ENCODE measurements at regions not wholly inside any gene's neighbourhood (a gene's known extent, or its start where the extent isn't known, plus 50 kb on each side); places are given as distances from the start of the nearest gene placed in this dataset.

- Histone ChIP-seq H3K36me3 (no peaks in the 10 kb centered on the region), H3K4me3 (no peak overlapping the region), H3K9me3 (peaks cover 0 to 6% (median 0%) of the 10 kb centered on the region in 3 donors), H3K27ac (no peak overlapping the region), H3K27me3 (peaks cover 76% of the 10 kb centered on the region), H3K4me1 (no peaks in the 10 kb centered on the region)
- TF ChIP-seq POLR2A (IDR thresholded peaks at IDR 0.05): no peak
- TF ChIP-seq POLR2AphosphoS5 (IDR thresholded peaks at IDR 0.05): no peak
- TF ChIP-seq EP300 (IDR thresholded peaks at IDR 0.05): no peak
- no peak for TF ChIP-seq CTCF (IDR thresholded peaks at IDR 0.05)
- 66% methylated on average over 3 of the region's 14 CpGs; no CpG with 5 or more reads in 1 of the 2 donors for WGBS, 2 donors (ENCODE audit: low coverage in 1 of 2)
- ATAC-seq: no peak
Measured at GRCh38 chr1:4022715-4023114, 122.6 kb upstream of the C1orf174 start.

GRCh38 chr1:4023678-4024077 lies 123.6 kb upstream of the C1orf174 start:
- Histone ChIP-seq H3K4me1 (no peaks in the 10 kb centered on the region), H3K4me3 (no peak overlapping the region), H3K36me3 (no peaks in the 10 kb centered on the region), H3K27ac (no peak overlapping the region), H3K9me3 (peaks cover 0 to 6% (median 0%) of the 10 kb centered on the region in 3 donors), H3K27me3 (peaks cover 81% of the 10 kb centered on the region)
- no peak for ATAC-seq
- TF ChIP-seq CTCF (IDR thresholded peaks at IDR 0.05) (no peak), POLR2A (IDR thresholded peaks at IDR 0.05) (no peak), POLR2AphosphoS5 (IDR thresholded peaks at IDR 0.05) (no peak), EP300 (IDR thresholded peaks at IDR 0.05) (no peak)
- 75 to 80% methylated on average over 2 to 5 of the region's 5 CpGs for WGBS, 2 donors (ENCODE audit: low coverage in 1 of 2)

- Histone ChIP-seq H3K36me3 (no peaks in the 10 kb centered on the region), H3K4me1 (no peaks in the 10 kb centered on the region), H3K9me3 (peaks cover 0 to 6% (median 0%) of the 10 kb centered on the region in 3 donors), H3K27me3 (peaks cover 77% of the 10 kb centered on the region), H3K27ac (no peak overlapping the region), H3K4me3 (no peak overlapping the region)
- no peak for ATAC-seq
- TF ChIP-seq EP300 (IDR thresholded peaks at IDR 0.05): no peak
- no peak for TF ChIP-seq POLR2A (IDR thresholded peaks at IDR 0.05)
- no peak for TF ChIP-seq POLR2AphosphoS5 (IDR thresholded peaks at IDR 0.05)
- no peak for TF ChIP-seq CTCF (IDR thresholded peaks at IDR 0.05)
Measured at GRCh38 chr1:4024811-4025210, 124.7 kb upstream of the C1orf174 start.

GRCh38 chr1:4025752-4026151 lies 125.7 kb upstream of the C1orf174 start:
- Histone ChIP-seq H3K9me3 (peaks cover 0 to 10% (median 0%) of the 10 kb centered on the region in 3 donors), H3K4me1 (no peaks in the 10 kb centered on the region), H3K27ac (no peak overlapping the region), H3K36me3 (no peaks in the 10 kb centered on the region), H3K27me3 (peaks cover 73% of the 10 kb centered on the region), H3K4me3 (no peak overlapping the region)
- 45 to 87% methylated on average over 2 to 5 of the region's 5 CpGs for WGBS, 2 donors (ENCODE audit: low coverage in 1 of 2)
- ATAC-seq: no peak
- no peak for TF ChIP-seq POLR2A (IDR thresholded peaks at IDR 0.05)
- TF ChIP-seq EP300 (IDR thresholded peaks at IDR 0.05): no peak
- no peak for TF ChIP-seq POLR2AphosphoS5 (IDR thresholded peaks at IDR 0.05)
- no peak for TF ChIP-seq CTCF (IDR thresholded peaks at IDR 0.05)

- 31 to 66% methylated on average over 7 to 8 of the region's 11 CpGs for WGBS, 2 donors (ENCODE audit: low coverage in 1 of 2)
- Histone ChIP-seq H3K9me3 (peaks cover 0 to 23% (median 0%) of the 10 kb centered on the region in 3 donors), H3K27me3 (peaks cover 75% of the 10 kb centered on the region), H3K4me3 (no peak overlapping the region), H3K4me1 (no peaks in the 10 kb centered on the region), H3K27ac (no peak overlapping the region), H3K36me3 (no peaks in the 10 kb centered on the region)
- no peak for TF ChIP-seq POLR2AphosphoS5 (IDR thresholded peaks at IDR 0.05)
- TF ChIP-seq CTCF (IDR thresholded peaks at IDR 0.05): no peak
- no peak for TF ChIP-seq EP300 (IDR thresholded peaks at IDR 0.05)
- TF ChIP-seq POLR2A (IDR thresholded peaks at IDR 0.05): no peak
- ATAC-seq: no peak
Measured at GRCh38 chr1:4027008-4027407, 126.9 kb upstream of the C1orf174 start.
